ENCODE measurements at regions not wholly inside any gene's neighbourhood (a gene's known extent, or its start where the extent isn't known, plus 50 kb on each side); places are given as distances from the start of the nearest gene placed in this dataset.

DNA sequence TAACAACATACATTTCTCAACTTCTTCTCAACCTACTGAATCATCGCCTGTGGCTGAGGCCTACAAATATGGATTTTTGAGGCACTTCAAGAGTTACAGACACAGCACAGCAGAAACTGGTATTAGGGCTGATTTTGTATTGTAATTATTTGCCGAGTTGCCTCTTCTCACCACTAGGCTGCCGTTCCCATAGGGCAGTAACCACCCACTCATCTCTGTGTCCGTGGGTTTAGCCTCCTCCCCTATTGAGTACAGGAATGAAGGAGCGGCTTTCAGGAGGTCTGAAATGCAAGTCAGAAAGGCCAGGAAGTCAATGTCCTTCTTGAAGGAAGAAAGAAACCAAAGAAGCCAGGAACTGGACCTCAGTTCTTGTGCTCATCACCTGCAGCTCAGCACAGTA, 220.8 kb downstream of the MTHFS start:
- no peak for DNase-seq

DNA sequence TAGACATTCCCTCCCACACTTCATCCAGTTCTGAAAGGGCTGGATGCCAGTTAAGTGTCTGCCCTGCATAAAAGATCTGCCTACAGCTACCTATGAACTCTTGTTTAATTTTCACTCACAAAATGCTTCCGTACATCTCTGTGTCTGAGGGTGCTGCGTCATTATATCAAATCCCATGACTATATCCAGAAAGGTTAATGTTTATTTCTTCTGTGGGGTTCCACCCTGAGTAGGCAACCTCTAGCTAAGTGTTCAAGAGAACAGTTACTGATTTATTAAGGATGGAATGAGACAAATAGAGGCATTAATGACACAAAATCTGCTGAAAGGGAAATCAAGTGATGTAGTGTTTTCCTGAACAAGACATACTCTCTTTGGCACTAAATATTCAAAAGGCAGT, 220.2 kb downstream of the MTHFS start:
- no peak for DNase-seq

DNA sequence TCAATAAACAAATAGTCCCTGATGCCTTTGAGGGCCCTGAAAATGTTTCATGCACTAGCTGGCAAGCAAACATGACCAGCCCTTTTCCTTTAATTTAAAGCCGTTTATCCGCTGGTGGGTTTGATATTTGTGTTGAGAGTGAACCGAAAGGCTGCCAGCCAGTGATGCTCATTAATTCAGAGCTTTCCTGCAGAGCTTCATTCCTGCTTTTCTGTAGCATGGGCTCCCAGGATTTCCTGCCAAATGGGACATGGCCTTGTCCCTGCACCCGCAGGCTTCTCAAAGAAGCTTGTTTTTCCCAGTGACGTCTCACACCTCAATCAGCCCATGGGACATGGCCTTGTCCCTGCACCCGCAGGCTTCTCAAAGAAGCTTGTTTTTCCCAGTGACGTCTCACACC, 219.6 kb downstream of the MTHFS start:
- DNase-seq = no peak

DNA sequence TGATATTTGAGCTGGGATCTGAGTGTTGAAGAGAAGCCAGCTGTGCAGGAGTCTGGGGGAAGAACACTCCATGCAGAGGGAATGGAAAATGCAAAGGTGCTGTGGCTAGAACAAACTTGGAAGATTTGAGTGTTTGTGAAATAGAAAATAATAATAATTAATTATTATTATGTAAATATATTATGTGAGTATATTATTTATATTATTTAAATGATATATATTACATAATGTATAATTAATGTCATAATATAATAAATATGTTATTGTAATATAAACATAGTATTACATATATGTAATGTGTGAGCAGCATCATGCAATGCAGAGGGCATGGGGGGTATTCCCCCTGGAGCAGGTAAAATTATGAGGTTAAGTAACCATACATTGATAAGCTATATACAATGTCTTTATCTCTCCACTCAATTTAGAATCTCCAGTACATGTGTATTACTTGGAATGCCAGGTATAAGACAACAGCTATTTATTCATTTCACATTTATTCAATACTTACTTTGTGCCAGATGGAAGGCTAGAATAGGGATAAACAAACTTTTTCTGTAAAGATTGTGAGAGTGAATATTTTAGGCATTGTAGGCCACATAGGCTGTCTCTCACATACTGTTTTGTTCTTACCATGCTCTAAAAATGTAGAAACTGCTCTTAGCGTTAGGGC, 218.6 kb downstream of the MTHFS start:
- DNase-seq = no peak

DNA sequence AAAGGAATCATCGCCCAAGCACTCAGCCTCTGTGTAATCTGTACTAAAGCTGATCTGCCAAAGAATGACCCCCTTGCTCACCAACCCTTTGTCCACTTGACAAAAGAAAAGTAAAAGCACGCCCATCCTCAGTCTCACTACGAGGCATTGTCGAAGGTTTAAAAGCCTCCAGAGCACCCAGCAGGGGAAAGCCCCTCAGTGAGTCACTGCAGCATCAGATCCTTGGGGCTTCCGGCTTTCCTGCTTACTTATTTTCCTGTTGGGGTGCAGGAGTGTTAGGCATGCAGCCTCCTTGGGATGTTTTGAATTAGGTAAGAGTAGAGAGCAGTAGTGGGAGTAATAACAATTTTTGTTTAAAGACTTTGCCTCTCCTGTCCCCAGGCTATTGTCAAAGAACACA, 216.1 kb downstream of the MTHFS start:
- DNase-seq = no peak

DNA sequence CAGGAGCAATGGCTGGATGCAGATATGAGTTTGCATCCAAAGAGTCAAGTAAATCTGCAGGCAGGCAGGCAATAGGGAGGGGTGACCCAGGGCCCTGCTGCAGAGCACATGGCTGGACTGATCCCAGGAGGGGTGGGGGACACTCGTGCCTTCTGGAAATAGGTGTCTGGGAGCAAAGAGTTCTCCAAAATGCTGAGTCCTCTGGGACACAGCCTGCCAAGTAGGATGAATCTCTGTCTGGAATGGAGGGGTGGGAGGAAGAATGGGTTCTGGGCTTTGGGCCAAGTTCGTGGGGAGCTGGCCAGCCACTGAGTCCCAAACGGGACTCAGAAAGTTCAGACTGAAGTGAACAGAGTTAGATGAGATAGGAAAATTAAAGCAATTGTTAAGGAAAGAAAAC, 214.5 kb downstream of the MTHFS start:
- no peak for DNase-seq

DNA sequence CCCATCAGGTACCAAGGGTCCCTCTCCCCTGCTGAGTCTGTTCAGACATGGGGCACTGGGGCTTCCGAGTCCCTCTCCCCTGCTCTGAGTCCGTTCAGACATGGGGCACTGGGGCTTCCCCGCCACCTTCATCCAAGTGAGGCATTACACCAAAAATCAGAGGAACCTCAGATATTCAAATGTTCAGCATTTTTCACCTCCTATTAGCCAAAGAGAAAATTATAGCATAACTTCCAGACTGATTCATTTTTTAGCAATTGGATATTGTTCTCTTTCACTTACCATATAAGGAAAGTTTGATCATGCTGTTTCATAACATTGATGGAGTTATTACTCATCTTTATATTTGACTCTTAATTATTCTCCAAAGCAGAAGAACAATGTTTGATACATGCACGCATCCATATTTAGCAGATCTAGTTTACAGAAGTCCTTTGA, 213.9 kb downstream of the MTHFS start:
- no peak for DNase-seq

DNA sequence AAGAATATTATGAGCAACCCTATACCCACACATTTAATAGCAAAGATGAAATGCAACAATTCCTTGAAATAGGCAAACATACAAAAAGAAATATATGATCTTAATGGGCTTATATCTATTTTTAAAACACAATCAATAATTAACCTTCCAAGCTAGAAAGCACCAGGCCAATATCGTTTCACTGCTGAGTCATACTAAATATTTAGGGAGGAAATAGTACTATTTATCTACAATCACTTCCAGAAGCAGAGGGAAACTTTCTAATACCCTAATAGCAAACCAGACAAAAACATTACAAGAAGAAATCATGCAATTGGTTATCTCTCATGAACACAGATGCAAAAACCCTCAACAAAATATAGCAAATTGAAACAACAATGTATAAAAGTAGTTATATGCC, 207.8 kb downstream of the MTHFS start:
- DNase-seq = no peak

DNA sequence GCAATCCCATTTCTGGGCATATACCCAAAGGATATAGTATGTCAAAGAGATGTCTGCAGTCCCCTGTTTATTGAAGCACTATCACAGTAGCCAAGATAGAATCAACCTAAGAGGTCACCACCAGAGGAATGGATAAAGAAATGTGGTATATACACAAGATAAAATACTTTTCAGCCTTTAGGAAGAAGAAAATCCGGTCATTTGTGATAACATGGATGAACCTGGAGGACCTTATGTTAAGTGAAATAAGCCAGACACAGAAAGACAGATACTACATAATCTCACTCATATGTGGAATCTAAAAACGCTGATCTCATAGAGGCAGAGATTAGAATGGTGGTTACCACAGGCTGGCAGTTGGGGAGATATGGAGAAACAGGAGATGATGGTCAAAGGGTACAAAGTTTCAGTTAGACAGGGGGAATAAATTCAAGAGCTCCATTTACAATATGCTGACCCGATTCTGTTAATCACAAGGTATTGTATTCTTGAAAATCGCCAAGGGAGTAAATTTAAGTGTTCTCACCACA, 195.8 kb downstream of the MTHFS start:
- DNase-seq = no peak

DNA sequence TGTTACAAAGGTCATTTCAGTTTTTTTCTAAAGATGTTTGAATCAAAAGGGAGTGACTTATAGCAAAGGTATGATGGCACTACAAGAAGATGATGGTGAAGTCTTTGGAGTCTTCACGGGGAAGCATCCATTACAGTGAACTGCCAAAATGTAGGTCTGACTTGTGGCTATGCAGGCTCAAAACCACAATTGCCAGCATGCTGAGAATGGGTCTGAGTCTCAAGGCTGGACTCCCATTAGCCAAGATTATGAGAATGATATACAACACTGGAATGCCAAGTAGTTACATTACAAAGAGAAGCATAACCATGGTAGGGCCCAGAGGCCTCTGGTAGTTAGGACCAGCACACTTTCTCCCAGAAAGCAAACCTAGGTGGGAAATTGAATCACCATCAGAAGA, 194.2 kb downstream of the MTHFS start:
- no peak for DNase-seq

DNA sequence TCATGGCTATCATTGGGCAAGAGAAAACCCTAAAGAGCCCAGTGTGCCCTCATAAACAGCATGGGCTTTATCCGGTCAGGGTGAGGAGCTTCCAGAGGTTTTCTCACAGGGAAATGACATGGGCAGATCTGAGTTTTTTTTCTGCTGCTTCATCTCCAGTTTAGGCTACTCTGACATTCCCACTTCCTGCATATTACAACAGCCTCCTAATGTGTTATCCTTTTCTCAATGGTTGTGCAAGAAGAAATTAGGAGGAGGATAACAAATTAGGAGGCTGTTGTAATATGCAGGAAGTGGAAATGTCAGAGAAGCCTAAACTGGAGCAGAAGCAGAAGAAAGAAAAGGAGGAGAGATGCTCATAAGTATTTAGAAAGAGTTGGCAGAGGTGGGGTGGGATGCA, 175.6 kb downstream of the MTHFS start:
- DNase-seq = no peak

DNA sequence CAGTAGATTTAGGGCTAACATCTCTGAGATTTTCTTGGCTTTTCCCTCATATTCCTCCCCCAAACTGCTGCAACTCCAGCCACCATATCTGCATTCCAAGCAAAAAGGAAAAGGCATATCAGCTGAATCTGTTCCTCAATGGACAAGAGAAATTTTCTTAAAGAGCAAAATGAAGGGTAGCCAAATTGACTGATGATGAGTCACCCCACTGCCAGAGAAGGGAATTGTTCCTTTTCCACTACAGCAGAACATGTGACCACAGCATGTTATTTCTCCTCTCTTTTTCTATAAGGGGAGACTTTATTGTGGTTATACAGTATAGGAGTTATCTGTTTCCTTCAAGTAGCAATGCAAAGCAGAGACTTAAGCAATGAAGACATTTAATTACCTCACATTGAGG, 172.5 kb downstream of the MTHFS start:
- DNase-seq = no peak

DNA sequence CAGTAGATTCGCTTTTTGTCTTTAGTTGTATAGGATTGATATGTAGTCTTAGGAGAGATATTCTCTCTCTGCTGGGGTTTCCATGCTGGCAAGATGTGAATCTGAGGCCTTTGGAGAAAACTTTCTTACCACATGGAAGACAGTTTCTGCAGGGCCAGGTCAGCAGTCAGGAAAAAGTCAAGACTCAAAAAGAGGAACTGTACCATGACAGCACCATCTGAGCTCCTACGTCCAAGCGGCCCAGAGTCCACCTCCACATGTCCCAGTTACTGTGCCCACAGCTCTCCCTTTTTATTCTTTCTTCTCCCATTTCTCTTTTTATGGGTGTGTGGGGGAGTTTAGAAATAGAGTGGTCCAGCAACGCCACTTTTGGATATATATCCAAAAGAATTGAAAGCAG, 172.0 kb downstream of the MTHFS start:
- DNase-seq = no peak

DNA sequence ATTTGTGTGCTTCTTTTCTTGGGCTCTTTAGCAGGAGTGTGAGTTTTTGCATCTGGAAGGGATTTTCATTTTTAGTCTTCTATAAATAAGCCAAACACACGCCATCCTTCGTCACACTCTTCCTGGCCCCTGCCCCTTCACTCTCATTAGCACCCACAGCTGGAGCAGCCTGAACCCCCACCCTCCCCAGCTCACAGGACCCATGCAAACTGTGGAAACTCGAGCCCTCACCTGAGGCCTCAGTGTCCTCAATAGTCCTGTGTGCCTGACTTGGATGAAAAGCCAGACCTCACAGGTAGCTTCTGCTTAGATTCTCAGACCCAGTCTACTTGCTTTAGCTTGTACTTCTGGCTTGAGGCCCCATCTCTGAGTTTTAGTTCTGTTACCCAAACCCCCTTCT, 167.9 kb downstream of the MTHFS start:
- DNase-seq = no peak

DNA sequence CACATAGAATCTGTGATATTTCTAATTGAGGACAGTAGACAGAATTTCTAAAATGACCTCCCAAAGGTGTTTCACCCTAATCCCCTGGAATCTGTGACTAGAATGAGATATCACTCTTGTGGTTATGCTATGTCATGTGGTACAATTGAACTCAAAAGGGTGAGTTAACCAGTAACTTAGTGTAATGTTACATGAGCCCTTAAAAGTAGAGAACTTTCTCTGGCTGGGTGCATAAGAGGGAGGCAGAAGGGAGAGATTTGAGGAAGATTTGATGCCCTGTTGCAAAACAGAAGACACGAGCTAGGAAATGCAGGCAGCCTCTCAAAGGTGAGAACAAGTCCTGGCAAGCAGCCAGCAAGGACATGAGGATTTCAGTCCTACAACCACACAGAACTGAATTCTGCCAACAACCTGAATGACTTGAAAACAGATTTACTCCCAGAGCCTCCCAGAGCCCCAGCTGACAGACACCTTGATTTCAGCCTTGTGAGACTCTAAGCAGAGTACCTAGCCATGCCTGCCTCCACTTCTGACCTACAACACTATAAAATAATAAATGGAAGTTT, 160.3 kb downstream of the MTHFS start:
- no peak for DNase-seq

DNA sequence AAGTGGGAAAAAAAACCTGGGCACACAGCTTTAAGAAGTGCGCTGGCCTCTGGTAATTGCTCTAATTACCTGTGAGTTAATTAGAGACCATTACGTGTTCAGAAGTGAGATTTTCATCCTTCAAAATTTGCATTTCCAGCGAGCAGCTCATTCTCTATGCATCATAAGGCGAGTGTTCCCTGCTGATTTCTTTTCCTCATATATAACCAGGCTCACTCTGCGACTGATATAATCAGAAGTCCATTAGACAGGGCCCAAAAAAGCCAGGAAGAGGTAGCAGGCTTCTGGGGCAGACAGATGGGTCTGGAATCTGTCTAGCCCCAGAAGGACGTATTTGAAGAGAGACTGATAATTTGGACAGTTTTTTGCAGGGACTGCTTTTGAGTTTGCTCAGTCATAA, 158.7 kb downstream of the MTHFS start:
- DNase-seq = no peak

DNA sequence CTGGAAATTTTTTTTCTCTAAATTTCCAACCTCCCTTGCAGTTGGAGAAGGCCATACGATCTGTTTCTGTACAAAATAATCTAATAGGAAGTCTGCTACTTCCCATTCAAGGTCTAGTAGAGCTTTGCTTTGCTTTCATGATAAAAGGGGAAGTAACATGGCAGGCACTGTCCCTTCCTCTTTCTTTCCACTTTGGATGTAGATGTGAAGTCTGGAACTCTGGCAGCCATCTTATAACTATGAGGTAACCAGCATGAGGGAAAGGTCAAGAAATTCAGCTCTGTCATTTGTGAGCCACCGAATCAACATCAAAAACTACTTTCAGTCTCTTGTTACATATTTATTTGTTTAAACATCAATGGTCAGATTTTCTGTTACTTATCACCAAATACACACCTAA, 156.3 kb downstream of the MTHFS start:
- DNase-seq = no peak

DNA sequence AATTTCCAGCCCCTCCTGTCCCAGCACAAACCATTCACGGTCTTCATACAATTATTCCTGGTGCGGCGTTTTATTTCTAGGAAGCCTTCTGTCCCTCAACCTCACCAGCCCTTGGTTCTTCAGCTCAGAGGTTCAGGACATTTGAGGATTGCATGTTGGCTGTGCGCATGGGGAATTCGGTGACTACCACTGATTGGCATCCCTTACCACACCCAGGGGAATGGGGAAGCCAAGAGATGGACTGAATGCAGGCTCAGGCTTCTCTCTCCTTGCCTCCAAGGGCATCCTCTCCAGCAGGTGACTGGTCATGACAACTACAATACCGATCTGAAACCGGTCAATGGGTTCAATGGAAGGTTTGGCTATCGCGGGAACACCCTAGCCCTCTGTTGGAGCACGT, 153.8 kb downstream of the MTHFS start:
- DNase-seq = no peak

DNA sequence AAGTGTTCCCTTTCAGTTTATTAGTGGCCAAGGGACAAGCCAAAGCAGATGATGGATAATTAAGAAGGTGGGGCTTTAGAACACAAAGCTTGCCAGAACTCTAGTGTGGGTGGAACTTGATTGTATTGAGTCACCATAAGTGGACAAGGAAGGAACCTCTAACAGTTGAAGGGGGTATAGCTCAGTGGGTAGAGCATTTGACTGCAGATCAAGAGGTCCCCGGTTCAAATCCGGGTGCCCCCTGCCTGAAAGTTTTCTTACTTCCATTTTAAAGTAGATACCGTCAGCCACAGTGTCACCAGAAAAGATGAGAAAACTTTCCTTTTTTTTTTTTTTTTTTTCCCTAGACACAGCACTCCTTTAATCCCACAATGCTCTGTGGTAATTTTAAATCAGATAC, 152.3 kb downstream of the MTHFS start:
- peak in 1 of 2 experiments; percentile 4 for DNase-seq

DNA sequence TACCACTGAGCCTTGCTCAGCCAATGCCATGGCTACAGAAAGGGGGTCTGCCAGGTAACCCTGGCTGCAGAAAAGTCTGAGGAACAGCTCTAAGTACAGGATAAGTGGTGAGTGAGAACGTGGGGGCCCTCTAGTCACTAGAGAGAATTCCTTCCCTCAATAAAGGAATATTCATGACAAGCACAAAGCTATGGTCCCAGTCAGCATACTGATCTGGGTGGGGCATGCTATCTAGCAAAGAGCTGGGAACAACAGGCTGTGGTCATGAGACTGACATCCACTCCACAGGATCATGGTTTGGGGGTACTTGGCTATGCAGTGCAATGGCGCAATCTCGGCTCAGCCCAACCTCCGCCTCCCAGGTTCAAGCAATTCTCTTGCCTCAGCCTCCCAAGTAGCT, 140.4 kb downstream of the MTHFS start:
- no peak for DNase-seq

DNA sequence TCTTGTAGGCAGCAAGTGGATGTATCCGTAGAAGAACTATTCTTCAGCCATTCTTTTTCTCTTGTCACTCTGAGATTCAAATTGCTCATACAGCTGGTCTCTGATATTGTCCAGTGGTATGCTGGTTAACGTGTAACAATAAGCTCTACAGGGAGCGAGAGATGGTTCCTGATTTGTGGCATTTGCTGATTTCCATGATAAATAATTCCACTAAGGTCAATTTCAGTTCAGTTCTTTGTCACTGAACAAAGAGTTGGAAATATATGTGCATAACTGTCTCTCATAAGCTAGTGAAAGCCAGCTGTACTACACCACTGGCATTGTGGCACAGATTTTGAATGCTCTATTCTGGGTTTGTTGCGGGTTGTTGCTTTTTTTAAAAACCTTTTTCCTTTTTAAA, 131.7 kb downstream of the MTHFS start:
- DNase-seq = no peak

DNA sequence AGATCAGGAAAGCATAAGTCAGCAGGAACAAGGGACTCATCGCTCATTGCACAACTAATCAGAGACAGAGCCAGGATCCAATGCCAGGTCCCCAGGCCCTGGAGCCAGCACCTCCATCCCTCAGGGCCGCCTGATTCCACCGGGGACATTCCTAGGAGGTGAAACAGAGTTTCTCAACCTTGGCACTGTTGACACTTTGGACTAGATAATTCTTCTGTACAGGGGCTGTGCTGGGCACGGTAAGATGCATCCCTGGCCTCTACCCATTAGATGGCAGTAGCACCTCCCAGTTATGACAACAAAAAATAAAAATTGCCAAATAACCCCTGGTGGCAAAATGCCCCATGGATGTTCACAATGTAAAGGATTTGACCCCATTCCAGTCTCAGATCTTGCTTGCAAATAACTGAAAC, 127.7 kb downstream of the MTHFS start:
- no peak for DNase-seq

DNA sequence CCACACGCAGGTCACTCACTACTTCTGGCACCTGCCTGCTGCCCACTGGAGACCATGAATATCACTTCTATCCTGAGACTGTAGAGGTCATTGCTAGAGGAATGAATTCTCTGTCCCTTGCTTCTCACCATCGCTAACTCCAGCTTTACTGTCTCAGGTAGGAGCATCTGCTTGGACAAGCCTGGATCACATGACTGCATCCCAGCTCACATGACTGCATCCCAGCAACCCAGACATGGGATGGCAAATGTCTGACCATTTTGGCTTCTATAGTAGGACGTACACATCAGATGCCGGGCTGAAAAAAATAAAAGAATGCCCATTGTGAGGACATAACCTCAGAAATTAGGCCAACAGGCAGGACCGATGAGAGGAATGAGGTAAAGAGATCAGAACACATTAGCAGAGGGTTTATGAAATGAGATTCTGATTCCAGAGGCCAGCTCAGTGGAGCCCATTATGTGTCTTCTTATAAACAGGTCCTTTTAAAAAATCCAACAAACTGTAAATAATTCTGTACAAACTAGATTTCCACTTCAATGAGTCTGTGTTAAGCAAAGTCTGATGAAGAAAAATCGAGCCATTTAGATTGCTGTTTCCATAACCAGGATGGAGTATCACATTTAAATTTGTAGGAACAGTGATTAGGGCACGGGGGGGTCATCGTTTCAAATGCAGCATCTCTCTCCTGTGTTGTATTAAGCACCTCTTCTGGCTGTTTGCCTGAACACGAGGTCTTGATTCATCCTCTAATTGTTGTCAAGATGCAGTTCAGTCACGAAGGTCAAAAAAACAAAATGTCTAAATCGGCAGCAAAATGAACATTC, 126.7 kb downstream of the MTHFS start:
- no peak for DNase-seq

DNA sequence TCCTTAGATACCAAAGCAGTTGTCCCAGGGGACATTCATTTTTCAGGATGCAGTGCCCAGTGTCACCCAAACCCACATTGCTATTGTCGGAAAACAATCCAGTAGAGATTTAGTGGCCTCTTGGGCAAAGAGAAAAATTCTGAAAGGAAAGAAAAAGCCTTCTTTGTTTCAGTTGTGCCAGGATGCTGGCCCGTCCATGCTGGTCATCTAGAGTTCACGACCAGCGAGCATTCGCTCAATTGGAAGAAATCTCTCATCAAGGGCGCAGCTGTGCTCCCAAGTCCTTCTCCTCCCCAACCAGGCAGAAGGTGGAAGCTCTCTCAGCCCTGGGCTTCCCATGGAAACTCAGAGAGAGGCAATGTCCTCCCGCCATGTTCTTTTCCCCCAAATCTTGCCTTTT, 123.7 kb downstream of the MTHFS start:
- DNase-seq = no peak
